Tibial nerve (tissue), 4 donors: ENCODE measurements at regions not wholly inside any gene's neighbourhood (a gene's known extent, or its start where the extent isn't known, plus 50 kb on each side); places are given as distances from the start of the nearest gene placed in this dataset.

ENCODE experiments used
- DNase-seq, 2 donors: peaks; one replicate each; pipeline ENCODE4 v3.0.0-alpha.2; 2019; ENCODE audit warnings: low spot score in 2 of 2
- H3K27ac ChIP-seq, 4 donors: fragments of 200-600 bp; sonication (generic) in 3 of 4; one replicate each; pipeline ENCODE4 v1.5.1; 2017 to 2019; ENCODE audit warnings: mild to moderate bottlenecking in 1 of 4
- H3K27me3 ChIP-seq, 2 donors: fragments of 200-600 bp; sonication (generic) in 1 of 2; one replicate each; pipeline versions ENCODE4 v1.5.1 to v1.6.0; 2017 to 2019
- H3K36me3 ChIP-seq, 3 donors: fragments of 200-600 bp; sonication (generic); one replicate each; pipeline ENCODE4 v1.5.1; 2018 to 2019
- H3K4me1 ChIP-seq, 4 donors: fragments of 200-600 bp; sonication (generic) in 3 of 4; one replicate each; pipeline ENCODE4 v1.5.1; 2017 to 2019
- H3K4me3 ChIP-seq, 4 donors: fragments of 200-600 bp; sonication (generic) in 3 of 4; one replicate each; pipeline ENCODE4 v1.5.1; 2017 to 2019; ENCODE audit warnings: mild to moderate bottlenecking in 1 of 4, moderate library complexity in 1 of 4
- H3K9me3 ChIP-seq, 4 donors: fragments of 200-600 bp; sonication (generic) in 3 of 4; one replicate each; pipeline ENCODE4 v1.5.1; 2017 to 2019
- EP300 ChIP-seq, 2 donors: sonication (generic); formaldehyde crosslinking; IDR thresholded peaks; one replicate each; pipeline ENCODE4 v1.6.1; 2017; ENCODE audit warnings: antibody characterized with exemption in 2 of 2, mild to moderate bottlenecking in 1 of 2
- POLR2A ChIP-seq, 2 donors: fragments of 450-650 bp; IDR thresholded peaks; one replicate each; pipeline ENCODE4 v1.6.1; 2017; ENCODE audit warnings: antibody characterized with exemption in 2 of 2, mild to moderate bottlenecking in 2 of 2, moderate library complexity in 2 of 2
- WGBS, 2 donors: methylation state at CpG; one replicate each; pipeline ENCODE4 v1.1.5; 2018; 5-methylcytosine and 5-hydroxymethylcytosine counted together
- TF ChIP-seq, protein P1 (sequence below), 5 experiments: fragments of 200-600 bp in 3 of 5; fragments of 450-650 bp in 2 of 5; sonication (generic) in 3 of 5; IDR thresholded peaks; one replicate each; pipeline ENCODE4 v1.5.1; 2016 to 2019; ENCODE audit warnings: antibody characterized with exemption in 5 of 5, mild to moderate bottlenecking in 3 of 5, moderate library complexity in 2 of 5

DNA sequence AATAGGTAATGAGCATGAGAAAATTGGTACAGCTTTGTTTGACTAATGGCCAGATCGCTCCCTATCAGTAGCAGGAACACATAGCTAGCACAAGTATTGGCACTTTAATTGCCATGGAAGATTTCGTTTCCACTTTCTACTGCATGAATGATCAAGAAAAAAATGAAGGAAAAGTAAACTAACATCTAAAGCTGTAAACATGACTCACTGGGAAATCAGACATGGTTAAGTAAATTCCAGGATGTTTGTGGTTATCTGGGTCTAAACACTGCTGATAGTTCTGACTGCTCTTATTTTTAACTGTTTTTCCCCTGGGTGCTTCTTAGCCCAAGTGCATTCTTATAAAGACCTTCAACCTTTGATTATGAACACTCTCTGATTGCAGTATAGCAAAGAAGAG, 388.9 kb downstream of the NR2F1-AS1 start:
- no peak overlapping the region for H3K4me3 ChIP-seq
- DNase-seq, result no peak
- 41 to 44% methylated on average over 2 of the region's 2 CpGs for WGBS, 2 donors
- H3K27me3 ChIP-seq, result no peaks in the 10 kb centered on the region
- peaks cover 0 to 35% (median 10%) of the 10 kb centered on the region in 4 donors for H3K4me1 ChIP-seq
- H3K9me3 ChIP-seq, result no peaks in the 10 kb centered on the region
- H3K27ac ChIP-seq, result no peak overlapping the region
- H3K36me3 ChIP-seq, result no peaks in the 10 kb centered on the region
- TF ChIP-seq, protein P1, sequence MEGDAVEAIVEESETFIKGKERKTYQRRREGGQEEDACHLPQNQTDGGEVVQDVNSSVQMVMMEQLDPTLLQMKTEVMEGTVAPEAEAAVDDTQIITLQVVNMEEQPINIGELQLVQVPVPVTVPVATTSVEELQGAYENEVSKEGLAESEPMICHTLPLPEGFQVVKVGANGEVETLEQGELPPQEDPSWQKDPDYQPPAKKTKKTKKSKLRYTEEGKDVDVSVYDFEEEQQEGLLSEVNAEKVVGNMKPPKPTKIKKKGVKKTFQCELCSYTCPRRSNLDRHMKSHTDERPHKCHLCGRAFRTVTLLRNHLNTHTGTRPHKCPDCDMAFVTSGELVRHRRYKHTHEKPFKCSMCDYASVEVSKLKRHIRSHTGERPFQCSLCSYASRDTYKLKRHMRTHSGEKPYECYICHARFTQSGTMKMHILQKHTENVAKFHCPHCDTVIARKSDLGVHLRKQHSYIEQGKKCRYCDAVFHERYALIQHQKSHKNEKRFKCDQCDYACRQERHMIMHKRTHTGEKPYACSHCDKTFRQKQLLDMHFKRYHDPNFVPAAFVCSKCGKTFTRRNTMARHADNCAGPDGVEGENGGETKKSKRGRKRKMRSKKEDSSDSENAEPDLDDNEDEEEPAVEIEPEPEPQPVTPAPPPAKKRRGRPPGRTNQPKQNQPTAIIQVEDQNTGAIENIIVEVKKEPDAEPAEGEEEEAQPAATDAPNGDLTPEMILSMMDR (IDR thresholded peaks at IDR 0.05), result no peak
- TF ChIP-seq EP300 (IDR thresholded peaks at IDR 0.05) (no peak), POLR2A (IDR thresholded peaks at IDR 0.05) (no peak)

DNA sequence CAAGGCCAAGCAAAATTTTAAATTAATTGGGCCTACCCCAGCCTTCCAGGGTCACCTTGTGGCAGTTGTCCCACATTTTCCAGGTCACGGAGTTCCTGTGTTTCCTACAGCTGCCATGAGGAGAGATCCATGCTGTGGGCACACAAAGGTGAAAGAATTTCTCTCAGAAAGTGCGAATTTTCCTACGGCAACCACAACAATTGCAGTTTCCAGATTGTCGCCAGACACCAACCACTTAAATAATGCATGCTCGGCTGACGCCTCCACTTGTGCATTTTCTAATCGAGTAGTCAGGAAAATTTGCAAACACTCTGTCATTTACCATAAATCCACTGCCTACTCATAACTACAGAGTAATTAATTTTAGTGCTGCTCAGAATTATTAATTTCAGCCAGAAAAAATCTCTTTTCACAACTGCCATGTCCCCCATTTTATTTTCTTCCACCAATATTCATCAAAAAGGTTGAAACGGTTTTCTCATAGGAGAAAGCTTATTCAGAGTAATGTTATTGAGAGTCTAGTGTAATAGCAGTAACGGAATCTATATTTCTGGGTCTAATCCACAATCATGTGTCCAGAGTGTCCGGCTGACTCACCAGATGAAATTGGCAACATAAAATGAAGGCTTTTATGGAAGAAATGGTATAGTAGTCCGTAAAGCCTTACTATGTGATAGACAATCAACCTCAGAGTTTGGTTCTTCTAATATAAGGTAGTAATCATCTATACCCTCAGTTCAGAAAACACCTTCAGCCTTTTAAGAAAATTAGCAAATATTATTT, 389.8 kb downstream of the NR2F1-AS1 start:
- no peaks in the 10 kb centered on the region for H3K9me3 ChIP-seq
- TF ChIP-seq EP300 (IDR thresholded peaks at IDR 0.05) (no peak), POLR2A (IDR thresholded peaks at IDR 0.05) (no peak)
- TF ChIP-seq, protein P1 (IDR thresholded peaks at IDR 0.05), result no peak
- H3K36me3 ChIP-seq, result no peaks in the 10 kb centered on the region
- H3K27me3 ChIP-seq, result no peaks in the 10 kb centered on the region
- H3K27ac ChIP-seq, result no peak overlapping the region
- H3K4me3 ChIP-seq, result no peak overlapping the region
- WGBS, 2 donors, result 88 to 89% methylated on average over 11 of the region's 11 CpGs
- no peak for DNase-seq
- peaks cover 0 to 39% (median 10%) of the 10 kb centered on the region in 4 donors for H3K4me1 ChIP-seq

DNA sequence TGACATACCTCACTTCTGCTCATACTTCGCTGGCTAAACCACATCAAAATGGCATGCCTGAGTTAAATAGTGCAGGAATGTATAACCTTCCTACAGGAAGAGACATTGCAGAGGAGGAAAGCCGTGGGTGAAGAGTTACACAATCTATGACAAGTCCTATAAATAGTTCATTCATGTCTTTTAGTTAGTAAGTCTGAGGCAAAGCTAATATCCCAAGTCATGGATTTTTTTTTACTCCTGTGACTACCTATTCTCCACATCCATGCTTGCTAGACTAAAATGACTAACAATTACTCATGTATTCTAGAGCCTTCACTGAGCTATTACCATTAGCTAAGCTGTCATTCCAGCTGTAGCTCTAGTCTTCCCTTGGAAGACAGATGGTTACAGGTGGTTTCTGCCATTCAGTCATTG, 391.3 kb downstream of the NR2F1-AS1 start:
- H3K27ac ChIP-seq, result no peak overlapping the region
- 65 to 69% methylated on average over 2 of the region's 2 CpGs for WGBS, 2 donors
- H3K27me3 ChIP-seq, result no peaks in the 10 kb centered on the region
- TF ChIP-seq, protein P1 (IDR thresholded peaks at IDR 0.05), result no peak
- TF ChIP-seq EP300 (IDR thresholded peaks at IDR 0.05), result no peak
- TF ChIP-seq POLR2A (IDR thresholded peaks at IDR 0.05), result no peak
- no peak for DNase-seq
- no peaks in the 10 kb centered on the region for H3K9me3 ChIP-seq
- H3K4me1 ChIP-seq, result peaks cover 0 to 46% (median 10%) of the 10 kb centered on the region in 4 donors
- no peak overlapping the region for H3K4me3 ChIP-seq
- no peaks in the 10 kb centered on the region for H3K36me3 ChIP-seq

DNA sequence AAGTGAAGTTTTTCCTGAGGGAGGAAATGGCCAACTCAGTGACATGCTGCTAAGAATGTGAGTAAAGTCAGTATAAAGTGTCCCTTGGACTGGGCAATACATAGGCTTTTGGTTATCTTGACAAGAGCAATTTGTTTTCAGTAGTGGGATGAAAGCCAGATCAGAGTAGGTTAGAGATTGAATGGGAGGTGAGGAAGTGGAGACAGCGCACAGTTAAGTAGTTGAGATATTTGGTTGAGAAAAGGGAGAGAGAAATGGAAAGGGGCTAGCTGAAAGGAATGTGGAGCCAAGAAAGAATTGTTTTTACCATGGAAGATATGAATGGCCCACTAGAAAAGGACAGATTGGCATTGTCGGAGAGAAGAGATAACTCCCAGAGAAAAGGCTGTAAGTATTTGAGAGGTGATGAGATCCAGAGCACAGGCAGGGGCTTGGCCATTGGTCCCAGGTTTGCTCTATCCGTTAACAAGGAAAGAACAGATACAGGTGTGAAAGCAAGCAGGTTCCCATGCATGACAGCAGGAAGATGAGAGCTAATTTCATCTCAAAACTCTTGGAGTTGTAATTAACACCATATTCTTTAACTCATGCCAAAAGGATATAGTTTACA, 392.0 kb downstream of the NR2F1-AS1 start:
- 89 to 96% methylated on average over 3 of the region's 3 CpGs for WGBS, 2 donors

More for the DNA sequence above, 392.0 kb downstream of the NR2F1-AS1 start:
- H3K4me1 ChIP-seq, result peaks cover 0 to 48% (median 10%) of the 10 kb centered on the region in 4 donors
- no peak for TF ChIP-seq EP300 (IDR thresholded peaks at IDR 0.05)
- TF ChIP-seq POLR2A (IDR thresholded peaks at IDR 0.05), result no peak
- TF ChIP-seq, protein P1 (IDR thresholded peaks at IDR 0.05), result no peak
- no peaks in the 10 kb centered on the region for H3K27me3 ChIP-seq
- H3K4me3 ChIP-seq, result no peak overlapping the region
- DNase-seq, result no peak
- no peaks in the 10 kb centered on the region for H3K36me3 ChIP-seq
- H3K9me3 ChIP-seq, result no peaks in the 10 kb centered on the region
- no peak overlapping the region for H3K27ac ChIP-seq
